Neutrophil (primary cell): ENCODE measurements at regions not wholly inside any gene's neighbourhood (a gene's known extent, or its start where the extent isn't known, plus 50 kb on each side); places are given as distances from the start of the nearest gene placed in this dataset.

Experiments
- H3K27ac ChIP-seq: fragments of 200-600 bp; sonication (generic); 2 replicates; pipeline ENCODE4 v1.5.1; 2016; ENCODE audit warnings: mild to moderate bottlenecking, moderate library complexity
- H3K27me3 ChIP-seq: fragments of 200-600 bp; sonication (generic); 2 replicates; pipeline ENCODE4 v1.6.0; 2016; ENCODE audit warnings: mild to moderate bottlenecking
- H3K36me3 ChIP-seq: fragments of 200-600 bp; sonication (generic); 2 replicates; pipeline ENCODE4 v1.5.1; 2017
- H3K4me1 ChIP-seq, 2 experiments: fragments of 200-600 bp in 1 of 2; sonication (generic) in 1 of 2; 1 replicate in 1 of 2; 2 replicates in 1 of 2; pipeline versions ENCODE4 v1.5.1 to v1.6.1; 2013 to 2016; ENCODE audit warnings: low read depth in 1 of 2, low read length in 1 of 2, mild to moderate bottlenecking in 1 of 2, moderate library complexity in 1 of 2; ENCODE audit not compliant: control insufficient read depth in 1 of 2, insufficient read depth in 1 of 2
- H3K4me3 ChIP-seq, 2 experiments: fragments of 200-600 bp in 1 of 2; sonication (generic) in 1 of 2; 1 replicate in 1 of 2; 2 replicates in 1 of 2; pipeline ENCODE4 v1.5.1; 2013 to 2016; ENCODE audit warnings: low read depth in 1 of 2, low read length in 1 of 2, mild to moderate bottlenecking in 1 of 2, moderate library complexity in 1 of 2
- H3K9me3 ChIP-seq: fragments of 200-600 bp; sonication (generic); 2 replicates; pipeline ENCODE4 v1.5.1; 2016
- TF ChIP-seq, protein P1 (sequence below): fragments of 200-600 bp; sonication (generic); IDR thresholded peaks from 2 replicates; pipeline ENCODE4 v1.5.1; 2016; ENCODE audit warnings: antibody characterized with exemption

DNA sequence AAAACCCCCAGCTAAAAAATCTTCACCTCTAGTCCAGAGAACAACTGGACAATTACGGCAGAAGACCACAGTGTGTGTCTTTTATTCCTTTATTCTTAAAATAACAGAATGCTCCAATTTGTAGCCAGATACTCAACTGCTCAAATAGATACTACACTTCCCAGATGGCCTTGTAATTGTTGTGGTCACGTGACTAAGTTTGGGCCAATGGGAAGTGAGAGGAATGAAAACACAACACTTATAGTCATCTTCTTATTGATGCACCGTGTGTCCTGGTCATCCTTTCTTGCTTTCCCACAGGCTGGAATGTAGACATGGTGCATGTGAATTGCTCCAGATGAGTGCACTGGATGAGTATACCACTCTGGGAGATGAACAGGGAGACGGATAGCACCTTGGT, 145.1 kb downstream of the CDC42EP3 start:
- H3K4me3 ChIP-seq: no peak overlapping the region
- no peaks in the 10 kb centered on the region for H3K36me3 ChIP-seq

DNA sequence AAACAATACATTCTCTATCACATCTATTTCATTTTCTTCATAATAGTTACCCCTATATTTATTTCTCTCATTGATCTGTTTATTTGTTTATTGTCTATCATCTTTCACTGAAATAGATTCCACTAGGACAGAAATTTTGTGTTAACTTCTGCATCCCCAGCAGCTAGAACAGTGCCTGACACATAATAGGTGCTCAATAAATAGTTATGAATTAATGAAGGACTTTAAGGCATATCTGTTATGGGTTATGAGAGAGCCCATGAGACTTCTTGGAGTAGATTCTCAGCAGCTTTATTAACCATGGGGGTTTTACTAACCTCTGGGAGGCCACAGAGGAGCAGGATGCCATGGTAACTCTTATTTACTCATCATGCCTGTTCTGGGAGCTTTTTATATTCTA, 144.6 kb downstream of the CDC42EP3 start:
- Histone ChIP-seq H3K4me1 (peaks cover 10 to 12% of the 10 kb centered on the region in 2 experiments), H3K4me3 (no peak overlapping the region)

More for the DNA sequence above, 145.1 kb downstream of the CDC42EP3 start:
- Histone ChIP-seq H3K4me1 (peaks cover 10 to 12% of the 10 kb centered on the region in 2 experiments), H3K27ac (no peak overlapping the region), H3K9me3 (no peaks in the 10 kb centered on the region), H3K27me3 (no peaks in the 10 kb centered on the region)
- TF ChIP-seq, protein P1, sequence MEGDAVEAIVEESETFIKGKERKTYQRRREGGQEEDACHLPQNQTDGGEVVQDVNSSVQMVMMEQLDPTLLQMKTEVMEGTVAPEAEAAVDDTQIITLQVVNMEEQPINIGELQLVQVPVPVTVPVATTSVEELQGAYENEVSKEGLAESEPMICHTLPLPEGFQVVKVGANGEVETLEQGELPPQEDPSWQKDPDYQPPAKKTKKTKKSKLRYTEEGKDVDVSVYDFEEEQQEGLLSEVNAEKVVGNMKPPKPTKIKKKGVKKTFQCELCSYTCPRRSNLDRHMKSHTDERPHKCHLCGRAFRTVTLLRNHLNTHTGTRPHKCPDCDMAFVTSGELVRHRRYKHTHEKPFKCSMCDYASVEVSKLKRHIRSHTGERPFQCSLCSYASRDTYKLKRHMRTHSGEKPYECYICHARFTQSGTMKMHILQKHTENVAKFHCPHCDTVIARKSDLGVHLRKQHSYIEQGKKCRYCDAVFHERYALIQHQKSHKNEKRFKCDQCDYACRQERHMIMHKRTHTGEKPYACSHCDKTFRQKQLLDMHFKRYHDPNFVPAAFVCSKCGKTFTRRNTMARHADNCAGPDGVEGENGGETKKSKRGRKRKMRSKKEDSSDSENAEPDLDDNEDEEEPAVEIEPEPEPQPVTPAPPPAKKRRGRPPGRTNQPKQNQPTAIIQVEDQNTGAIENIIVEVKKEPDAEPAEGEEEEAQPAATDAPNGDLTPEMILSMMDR: no peak

DNA sequence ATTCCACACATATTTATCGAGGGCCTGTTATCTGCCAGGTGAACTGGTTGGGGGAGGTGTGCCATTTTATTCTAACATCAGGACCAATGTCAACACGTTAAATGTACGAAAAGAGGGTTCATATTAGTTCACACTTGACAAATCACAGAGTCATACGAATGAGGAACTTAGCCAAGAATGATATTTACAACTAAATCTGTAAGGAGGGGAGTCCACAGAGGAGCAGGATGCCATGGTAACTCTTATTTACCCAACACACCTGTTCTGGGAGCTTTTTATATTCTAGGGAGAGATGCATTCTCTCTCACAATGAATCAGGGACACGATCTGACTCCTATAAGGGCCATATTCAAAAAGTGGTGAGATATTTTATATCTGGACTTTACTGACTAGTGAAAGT, 144.1 kb downstream of the CDC42EP3 start:
- Histone ChIP-seq H3K9me3 (no peaks in the 10 kb centered on the region), H3K4me1 (peaks cover 10 to 12% of the 10 kb centered on the region in 2 experiments), H3K4me3 (no peak overlapping the region), H3K27ac (no peak overlapping the region), H3K36me3 (no peaks in the 10 kb centered on the region), H3K27me3 (no peaks in the 10 kb centered on the region)
- TF ChIP-seq, protein P1: no peak

More for the DNA sequence above, 144.6 kb downstream of the CDC42EP3 start:
- Histone ChIP-seq H3K27me3 (no peaks in the 10 kb centered on the region), H3K9me3 (no peaks in the 10 kb centered on the region), H3K27ac (no peak overlapping the region), H3K36me3 (no peaks in the 10 kb centered on the region)
- TF ChIP-seq, protein P1: no peak

DNA sequence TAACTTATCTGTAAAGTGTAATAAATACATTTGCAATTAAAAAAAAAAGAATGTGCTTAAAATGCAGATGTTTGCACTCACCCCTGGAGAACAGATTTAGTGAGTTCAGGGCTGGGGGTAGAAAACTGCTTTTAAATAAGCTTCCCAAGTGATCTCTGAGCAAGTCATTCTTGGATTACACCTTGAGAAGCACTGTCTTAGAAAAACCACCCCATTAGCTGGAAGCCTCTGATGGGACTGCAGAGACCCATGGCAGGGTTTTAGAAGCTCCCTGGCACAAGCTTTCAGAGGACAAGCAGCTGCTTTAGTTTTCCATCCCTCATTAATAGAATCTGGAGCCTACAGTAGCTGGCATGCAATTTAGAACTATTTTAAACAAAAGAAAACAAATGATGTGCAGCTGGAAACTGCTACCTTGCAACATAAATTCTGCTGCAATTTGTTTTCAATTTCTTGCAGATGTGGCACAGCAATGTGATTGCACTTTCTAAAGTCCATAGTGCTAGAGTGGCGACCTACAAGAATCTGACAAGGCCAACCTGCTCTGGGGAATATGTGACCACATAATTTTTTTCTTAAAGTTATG, 141.5 kb downstream of the CDC42EP3 start:
- Histone ChIP-seq H3K9me3 (no peaks in the 10 kb centered on the region), H3K27me3 (no peaks in the 10 kb centered on the region), H3K4me3 (no peak overlapping the region), H3K4me1 (no peaks in the 10 kb centered on the region), H3K27ac (no peak overlapping the region), H3K36me3 (no peaks in the 10 kb centered on the region)
- TF ChIP-seq, protein P1: no peak

DNA sequence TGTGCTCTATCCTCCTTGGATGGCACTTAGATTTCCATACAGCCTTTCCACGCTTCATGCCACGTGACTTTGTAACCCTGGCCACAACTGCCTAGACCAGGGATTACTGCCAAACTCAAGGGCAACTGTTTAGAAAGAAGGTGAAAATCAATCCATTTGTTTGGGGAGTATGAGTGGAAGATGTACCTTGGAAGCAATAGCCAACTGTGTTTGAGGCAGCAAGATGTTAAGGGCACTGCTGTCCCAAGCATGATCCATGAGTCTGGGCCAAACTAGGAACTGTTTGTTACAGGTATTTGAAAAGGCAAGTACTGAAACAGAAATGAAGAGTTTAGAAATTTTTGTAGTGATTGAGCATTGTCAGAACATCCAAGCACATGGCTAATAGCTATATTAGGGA, 138.9 kb downstream of the CDC42EP3 start:
- TF ChIP-seq, protein P1: no peak
- no peaks in the 10 kb centered on the region for H3K9me3 ChIP-seq
- H3K27ac ChIP-seq: no peak overlapping the region
- no peaks in the 10 kb centered on the region for H3K27me3 ChIP-seq
- no peaks in the 10 kb centered on the region for H3K36me3 ChIP-seq
- no peak overlapping the region for H3K4me3 ChIP-seq
- no peaks in the 10 kb centered on the region for H3K4me1 ChIP-seq

DNA sequence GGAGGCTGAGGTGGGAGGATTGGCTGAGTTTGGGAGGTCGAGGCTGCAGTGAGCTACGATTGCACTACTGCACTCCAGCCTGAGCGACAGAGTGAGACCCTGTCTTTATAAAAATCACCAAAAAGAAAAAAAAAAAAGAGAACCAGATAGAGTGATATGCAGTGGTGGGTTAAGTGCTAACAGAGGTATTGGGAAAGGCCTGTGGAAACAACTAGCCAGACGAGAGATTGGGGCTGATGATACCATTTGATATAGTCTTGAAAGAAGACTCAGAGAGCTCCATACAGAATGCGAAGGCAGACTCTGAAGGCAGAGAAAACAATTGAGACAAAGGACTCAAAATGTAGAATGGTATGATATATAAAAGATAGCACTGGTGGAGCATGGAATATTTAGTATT, 134.1 kb downstream of the CDC42EP3 start:
- Histone ChIP-seq H3K27me3 (no peaks in the 10 kb centered on the region), H3K4me3 (no peak overlapping the region), H3K36me3 (no peaks in the 10 kb centered on the region), H3K4me1 (no peaks in the 10 kb centered on the region), H3K27ac (no peak overlapping the region), H3K9me3 (no peaks in the 10 kb centered on the region)
- TF ChIP-seq, protein P1: no peak
